ENCODE measurements at regions not wholly inside any gene's neighbourhood (a gene's known extent, or its start where the extent isn't known, plus 50 kb on each side); places are given as distances from the start of the nearest gene placed in this dataset.

- TF ChIP-seq CTCF (conservative IDR thresholded peaks at IDR 0.05; ENCODE audit: low read depth in 2 of 2) (no peak), EZH2 (IDR thresholded peaks at IDR 0.05; ENCODE audit: low read depth, unreplicated experiment) (no peak)
Measured at GRCh38 chr2:206375956-206376355, 67.4 kb upstream of the ADAM23 start.

Measured in GM23338 (cell line).